ENCODE measurements at regions not wholly inside any gene's neighbourhood (a gene's known extent, or its start where the extent isn't known, plus 50 kb on each side); places are given as distances from the start of the nearest gene placed in this dataset.

DNA sequence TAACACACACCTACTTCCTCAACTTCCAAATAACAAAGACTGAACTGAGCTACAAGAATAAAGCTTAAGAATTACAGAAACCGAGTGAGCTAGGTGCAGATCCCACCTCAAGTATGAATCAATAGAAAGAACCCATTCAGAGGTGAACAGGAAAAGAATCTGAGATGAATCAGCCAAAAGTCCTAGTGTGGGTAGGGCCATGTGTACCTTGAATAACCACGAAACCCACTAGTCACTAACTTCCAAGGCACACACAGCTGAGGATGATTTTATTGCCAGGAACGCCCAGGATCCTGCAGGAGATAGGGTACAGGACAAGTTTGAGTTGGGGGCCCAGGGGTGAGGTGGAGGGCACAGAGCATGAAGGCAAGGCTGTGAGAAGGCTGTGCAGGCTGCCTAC is 99.7 kb upstream of the REG3A start:
- Histone ChIP-seq H3K27ac (ENCODE audit: extremely low read depth, low read depth, low read length) (no peak overlapping the region), H3K4me3 (no peak overlapping the region), H3K9me3 (replicated peaks; ENCODE audit: control insufficient read depth, insufficient read depth, low read depth, low read length) (no peaks in the 10 kb centered on the region), H3K4me1 (replicated peaks in 1 of 2; ENCODE audit: control insufficient read depth in 2 of 2, insufficient read depth in 2 of 2, low read length in 2 of 2) (no peaks in the 10 kb centered on the region), H3K27me3 (ENCODE audit: control insufficient read depth in 2 of 2, insufficient read depth in 2 of 2, low read length in 2 of 2) (no peaks in the 10 kb centered on the region), H3K4me2 (ENCODE audit: insufficient read depth, low read length) (no peak overlapping the region), H3K9ac (ENCODE audit: insufficient read depth in 1 of 2, low read depth in 2 of 2, low read length in 2 of 2) (no peak overlapping the region), H3K36me3 (ENCODE audit: control insufficient read depth, insufficient read depth, low read length) (no peaks in the 10 kb centered on the region), H4K20me1 (replicated peaks; ENCODE audit: control insufficient read depth, insufficient read depth, low read length) (no peaks in the 10 kb centered on the region), H3K79me2 (ENCODE audit: control insufficient read depth, insufficient read depth, low read length) (no peaks in the 10 kb centered on the region), H2AFZ (ENCODE audit: low read depth, low read length) (no peak overlapping the region), H3K9me1 (ENCODE audit: control insufficient read depth, insufficient read depth, low read length) (no peaks in the 10 kb centered on the region)
- FAIRE-seq (no peak), DNase-seq (ENCODE audit: extremely low read depth in 1 of 4, low spot score in 3 of 4) (no peak), ATAC-seq (no peak)
- WGBS (ENCODE audit: insufficient coverage, low coverage, missing lambda C conversion rate): 0% methylated on average over 3 of the region's 3 CpGs
- ChIA-PET POLR2A (no interaction called here), CTCF (ENCODE audit: low intra/inter-chr PET ratio) (interaction anchor here (0.7 kb wide), 1 partner anchor 38 kb away, joined by 3 read pairs; no protein-coding TSS in a partner anchor)
- in situ Hi-C loops (cut with MboI) (no loop called here), intact Hi-C loops (cut with micrococcal nuclease) (no loop called here)
- BruUV-seq (replicated peaks): no TSS peak
- TF ChIP-seq RBM14 (IDR thresholded peaks at IDR 0.05; ENCODE audit: borderline replicate concordance, insufficient read depth, low read depth, low read length): no peak
- TF ChIP-seq, protein P1, sequence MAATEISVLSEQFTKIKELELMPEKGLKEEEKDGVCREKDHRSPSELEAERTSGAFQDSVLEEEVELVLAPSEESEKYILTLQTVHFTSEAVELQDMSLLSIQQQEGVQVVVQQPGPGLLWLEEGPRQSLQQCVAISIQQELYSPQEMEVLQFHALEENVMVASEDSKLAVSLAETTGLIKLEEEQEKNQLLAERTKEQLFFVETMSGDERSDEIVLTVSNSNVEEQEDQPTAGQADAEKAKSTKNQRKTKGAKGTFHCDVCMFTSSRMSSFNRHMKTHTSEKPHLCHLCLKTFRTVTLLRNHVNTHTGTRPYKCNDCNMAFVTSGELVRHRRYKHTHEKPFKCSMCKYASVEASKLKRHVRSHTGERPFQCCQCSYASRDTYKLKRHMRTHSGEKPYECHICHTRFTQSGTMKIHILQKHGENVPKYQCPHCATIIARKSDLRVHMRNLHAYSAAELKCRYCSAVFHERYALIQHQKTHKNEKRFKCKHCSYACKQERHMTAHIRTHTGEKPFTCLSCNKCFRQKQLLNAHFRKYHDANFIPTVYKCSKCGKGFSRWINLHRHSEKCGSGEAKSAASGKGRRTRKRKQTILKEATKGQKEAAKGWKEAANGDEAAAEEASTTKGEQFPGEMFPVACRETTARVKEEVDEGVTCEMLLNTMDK (IDR thresholded peaks at IDR 0.05; ENCODE audit: borderline replicate concordance, insufficient read depth, low read depth, low read length, poor library complexity, severe bottlenecking): no peak
- no peak for TF ChIP-seq ATF7 (IDR thresholded peaks at IDR 0.05)
- no peak for TF ChIP-seq CTBP1 (IDR thresholded peaks at IDR 0.05; ENCODE audit: borderline replicate concordance)
- no peak for TF ChIP-seq OTX1 (CRISPR knock-in tag; IDR thresholded peaks at IDR 0.05)
- TF ChIP-seq, protein P2, sequence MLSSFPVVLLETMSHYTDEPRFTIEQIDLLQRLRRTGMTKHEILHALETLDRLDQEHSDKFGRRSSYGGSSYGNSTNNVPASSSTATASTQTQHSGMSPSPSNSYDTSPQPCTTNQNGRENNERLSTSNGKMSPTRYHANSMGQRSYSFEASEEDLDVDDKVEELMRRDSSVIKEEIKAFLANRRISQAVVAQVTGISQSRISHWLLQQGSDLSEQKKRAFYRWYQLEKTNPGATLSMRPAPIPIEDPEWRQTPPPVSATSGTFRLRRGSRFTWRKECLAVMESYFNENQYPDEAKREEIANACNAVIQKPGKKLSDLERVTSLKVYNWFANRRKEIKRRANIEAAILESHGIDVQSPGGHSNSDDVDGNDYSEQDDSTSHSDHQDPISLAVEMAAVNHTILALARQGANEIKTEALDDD (IDR thresholded peaks at IDR 0.05): no peak
- TF ChIP-seq NUFIP1 (IDR thresholded peaks at IDR 0.05; ENCODE audit: partially characterized antibody): no peak
- TF ChIP-seq, protein P3, sequence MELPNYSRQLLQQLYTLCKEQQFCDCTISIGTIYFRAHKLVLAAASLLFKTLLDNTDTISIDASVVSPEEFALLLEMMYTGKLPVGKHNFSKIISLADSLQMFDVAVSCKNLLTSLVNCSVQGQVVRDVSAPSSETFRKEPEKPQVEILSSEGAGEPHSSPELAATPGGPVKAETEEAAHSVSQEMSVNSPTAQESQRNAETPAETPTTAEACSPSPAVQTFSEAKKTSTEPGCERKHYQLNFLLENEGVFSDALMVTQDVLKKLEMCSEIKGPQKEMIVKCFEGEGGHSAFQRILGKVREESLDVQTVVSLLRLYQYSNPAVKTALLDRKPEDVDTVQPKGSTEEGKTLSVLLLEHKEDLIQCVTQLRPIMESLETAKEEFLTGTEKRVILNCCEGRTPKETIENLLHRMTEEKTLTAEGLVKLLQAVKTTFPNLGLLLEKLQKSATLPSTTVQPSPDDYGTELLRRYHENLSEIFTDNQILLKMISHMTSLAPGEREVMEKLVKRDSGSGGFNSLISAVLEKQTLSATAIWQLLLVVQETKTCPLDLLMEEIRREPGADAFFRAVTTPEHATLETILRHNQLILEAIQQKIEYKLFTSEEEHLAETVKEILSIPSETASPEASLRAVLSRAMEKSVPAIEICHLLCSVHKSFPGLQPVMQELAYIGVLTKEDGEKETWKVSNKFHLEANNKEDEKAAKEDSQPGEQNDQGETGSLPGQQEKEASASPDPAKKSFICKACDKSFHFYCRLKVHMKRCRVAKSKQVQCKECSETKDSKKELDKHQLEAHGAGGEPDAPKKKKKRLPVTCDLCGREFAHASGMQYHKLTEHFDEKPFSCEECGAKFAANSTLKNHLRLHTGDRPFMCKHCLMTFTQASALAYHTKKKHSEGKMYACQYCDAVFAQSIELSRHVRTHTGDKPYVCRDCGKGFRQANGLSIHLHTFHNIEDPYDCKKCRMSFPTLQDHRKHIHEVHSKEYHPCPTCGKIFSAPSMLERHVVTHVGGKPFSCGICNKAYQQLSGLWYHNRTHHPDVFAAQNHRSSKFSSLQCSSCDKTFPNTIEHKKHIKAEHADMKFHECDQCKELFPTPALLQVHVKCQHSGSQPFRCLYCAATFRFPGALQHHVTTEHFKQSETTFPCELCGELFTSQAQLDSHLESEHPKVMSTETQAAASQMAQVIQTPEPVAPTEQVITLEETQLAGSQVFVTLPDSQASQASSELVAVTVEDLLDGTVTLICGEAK (IDR thresholded peaks at IDR 0.05): no peak
- TF ChIP-seq, protein P3 (CRISPR knock-in tag; IDR thresholded peaks at IDR 0.05): no peak
- no peak for TF ChIP-seq ZNF124 (CRISPR knock-in tag; IDR thresholded peaks at IDR 0.05)
- TF ChIP-seq SIN3B (IDR thresholded peaks at IDR 0.05; ENCODE audit: low read depth): no peak
- no peak for TF ChIP-seq ZNF175 (CRISPR knock-in tag; IDR thresholded peaks at IDR 0.05; ENCODE audit: low read depth)
